Adrenal gland (tissue), 9 donors: ENCODE measurements at regions not wholly inside any gene's neighbourhood (a gene's known extent, or its start where the extent isn't known, plus 50 kb on each side); places are given as distances from the start of the nearest gene placed in this dataset.

ENCODE experiments used
- DNase-seq, 7 donors: peaks; one replicate each; pipeline ENCODE4 v3.0.0-alpha.2; 2019 to 2020
- H3K27ac ChIP-seq, 5 donors: fragments of 200-600 bp; sonication (generic) in 4 of 5; 1 replicate in 3 of 5; 2 replicates in 2 of 5; pipeline versions ENCODE4 v1.5.1 to v1.8.0; 2016 to 2020; ENCODE audit warnings: mild to moderate bottlenecking in 1 of 5
- H3K27me3 ChIP-seq: fragments of 200-600 bp; 2 replicates; pipeline ENCODE4 v1.8.0; 2021
- H3K36me3 ChIP-seq, 2 donors: fragments of 200-600 bp; replicated peaks in 1 of 2; 1 replicate in 1 of 2; 2 replicates in 1 of 2; pipeline versions ENCODE4 v1.5.1 to v1.8.0; 2018 to 2022
- H3K4me1 ChIP-seq, 2 donors: fragments of 200-600 bp; replicated peaks in 1 of 2; 1 replicate in 1 of 2; 2 replicates in 1 of 2; pipeline versions ENCODE4 v1.5.1 to v1.8.0; 2018 to 2021
- H3K4me3 ChIP-seq, 4 donors: fragments of 200-600 bp; sonication (generic) in 3 of 4; one replicate each; pipeline ENCODE4 v1.5.1; 2016 to 2018
- H3K9me3 ChIP-seq, 3 donors: fragments of 200-600 bp; sonication (generic) in 1 of 3; replicated peaks in 1 of 3; 1 replicate in 2 of 3; 2 replicates in 1 of 3; pipeline versions ENCODE4 v1.5.1 to v1.8.0; 2016 to 2021
- POLR2A ChIP-seq, 2 donors: fragments of 450-650 bp; IDR thresholded peaks; one replicate each; pipeline ENCODE4 v1.6.1; 2017; ENCODE audit warnings: antibody characterized with exemption in 2 of 2, mild to moderate bottlenecking in 2 of 2, moderate library complexity in 1 of 2
- WGBS, 4 donors: extraction: QIAGEN DNeasy Blood & Tissue Kit in 2 of 4; methylation state at CpG; one replicate each; pipeline versions ENCODE4 v1.1.5 to v1.1.7; 2013 to 2017; 5-methylcytosine and 5-hydroxymethylcytosine counted together
- intact Hi-C, 2 donors: fragments of 100-400 bp; cut with DNase I; formaldehyde crosslinking; loops; one replicate each; pipeline versions ENCODE4 v1.14.1 to v1.15.0; 2022 to 2023
- TF ChIP-seq, protein P1 (sequence below), 6 experiments: fragments of 450-650 bp in 4 of 6; fragments of 200-600 bp in 2 of 6; sonication (generic) in 1 of 6; IDR thresholded peaks; 1 replicate in 5 of 6; 2 replicates in 1 of 6; pipeline versions ENCODE4 v1.5.1 to v1.8.0; 2016 to 2021; ENCODE audit warnings: antibody characterized with exemption in 6 of 6, mild to moderate bottlenecking in 2 of 6, moderate library complexity in 1 of 6
- donor health status: healthy with polysubstance abuse.
- donor health status: Bipolar disorder and iron deficiency.
- donor health status: DM: yes; HTN: yes; CAD: no.
- donor health status: DM: no; HTN: no; CAD: no.
- donor health status: DM: no; HTN: no; CAD: no.

DNA sequence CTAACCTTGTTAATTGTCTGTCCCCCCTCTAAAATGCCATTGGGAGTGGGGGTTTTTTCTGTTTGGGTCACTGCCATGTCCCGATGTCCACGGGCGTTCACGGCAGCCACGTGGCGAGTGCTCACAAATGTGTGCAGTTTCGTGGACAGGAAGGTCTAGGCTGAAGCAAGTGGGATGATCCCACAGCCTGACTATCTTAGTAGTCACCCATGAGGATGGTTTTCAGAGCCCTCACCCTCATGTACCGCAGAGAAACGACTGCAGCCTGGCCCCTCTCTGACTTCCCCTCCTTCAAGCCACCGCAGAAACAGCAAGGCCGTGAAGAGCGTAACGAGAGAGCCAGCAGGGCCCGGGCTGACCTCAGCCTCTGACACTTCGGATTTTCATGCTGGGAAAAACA is 52.3 kb upstream of the COX20 start:
- TF ChIP-seq, protein P1, sequence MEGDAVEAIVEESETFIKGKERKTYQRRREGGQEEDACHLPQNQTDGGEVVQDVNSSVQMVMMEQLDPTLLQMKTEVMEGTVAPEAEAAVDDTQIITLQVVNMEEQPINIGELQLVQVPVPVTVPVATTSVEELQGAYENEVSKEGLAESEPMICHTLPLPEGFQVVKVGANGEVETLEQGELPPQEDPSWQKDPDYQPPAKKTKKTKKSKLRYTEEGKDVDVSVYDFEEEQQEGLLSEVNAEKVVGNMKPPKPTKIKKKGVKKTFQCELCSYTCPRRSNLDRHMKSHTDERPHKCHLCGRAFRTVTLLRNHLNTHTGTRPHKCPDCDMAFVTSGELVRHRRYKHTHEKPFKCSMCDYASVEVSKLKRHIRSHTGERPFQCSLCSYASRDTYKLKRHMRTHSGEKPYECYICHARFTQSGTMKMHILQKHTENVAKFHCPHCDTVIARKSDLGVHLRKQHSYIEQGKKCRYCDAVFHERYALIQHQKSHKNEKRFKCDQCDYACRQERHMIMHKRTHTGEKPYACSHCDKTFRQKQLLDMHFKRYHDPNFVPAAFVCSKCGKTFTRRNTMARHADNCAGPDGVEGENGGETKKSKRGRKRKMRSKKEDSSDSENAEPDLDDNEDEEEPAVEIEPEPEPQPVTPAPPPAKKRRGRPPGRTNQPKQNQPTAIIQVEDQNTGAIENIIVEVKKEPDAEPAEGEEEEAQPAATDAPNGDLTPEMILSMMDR (IDR thresholded peaks at IDR 0.05), result no peak
- TF ChIP-seq POLR2A (IDR thresholded peaks at IDR 0.05), result no peak
- no peaks in the 10 kb centered on the region for H3K27me3 ChIP-seq
- no peaks in the 10 kb centered on the region for H3K4me1 ChIP-seq
- H3K9me3 ChIP-seq, result no peaks in the 10 kb centered on the region
- H3K4me3 ChIP-seq, result no peak overlapping the region
- no peak overlapping the region for H3K27ac ChIP-seq
- intact Hi-C loops, result no loop called here
- DNase-seq, result no peak
- H3K36me3 ChIP-seq, result no peaks in the 10 kb centered on the region
- WGBS, 4 donors, result 90 to 95% (median 94%) methylated on average over 15 of the region's 15 CpGs
